ENCODE measurements at regions not wholly inside any gene's neighbourhood (a gene's known extent, or its start where the extent isn't known, plus 50 kb on each side); places are given as distances from the start of the nearest gene placed in this dataset.

GRCh38 chr11:134702827-134703226 is 290.8 kb upstream of the B3GAT1 start:
- Histone ChIP-seq H3K36me3 (replicated peaks in 1 of 2; ENCODE audit: control extremely low read depth in 1 of 2, control insufficient read depth in 1 of 2, extremely low read depth in 1 of 2, insufficient read depth in 2 of 2, low read length in 1 of 2) (no peaks in the 10 kb centered on the region), H3K9ac (ENCODE audit: low read length) (no peak overlapping the region), H3K9me3 (ENCODE audit: control extremely low read depth in 1 of 3, control insufficient read depth in 2 of 3, insufficient read depth in 1 of 3, low read length in 2 of 3) (peaks cover 0 to 3% (median 0%) of the 10 kb centered on the region in 3 donors), H3K27me3 (replicated peaks in 1 of 4; ENCODE audit: control extremely low read depth in 1 of 4, control insufficient read depth in 3 of 4, insufficient read depth in 4 of 4, low read length in 3 of 4) (no peaks in the 10 kb centered on the region), H3K4me1 (ENCODE audit: control insufficient read depth in 2 of 2, insufficient read depth in 2 of 2, low read length in 2 of 2) (no peaks in the 10 kb centered on the region), H3K4me3 (ENCODE audit: control extremely low read depth in 1 of 5, extremely low read depth in 1 of 5, insufficient read depth in 1 of 5, low read depth in 2 of 5, low read length in 4 of 5) (no peak overlapping the region), H2AFZ (ENCODE audit: insufficient read depth, low read depth, low read length, poor library complexity, severe bottlenecking) (no peak overlapping the region), H3K4me2 (replicated peaks; ENCODE audit: low read depth, low read length, poor library complexity, severe bottlenecking) (no peak overlapping the region), H3K27ac (ENCODE audit: low read length in 2 of 2) (no peak overlapping the region), H3K79me2 (ENCODE audit: control insufficient read depth, insufficient read depth, low read length) (no peaks in the 10 kb centered on the region), H4K20me1 (ENCODE audit: control insufficient read depth, insufficient read depth, low read length, poor library complexity, severe bottlenecking) (no peaks in the 10 kb centered on the region)
- H3K27ac Mint-ChIP-seq = no peak overlapping the region
- POLR2A ChIA-PET = no interaction called here
- H3K4me1 Mint-ChIP-seq = no peaks in the 10 kb centered on the region
- no peaks in the 10 kb centered on the region for H3K27me3 Mint-ChIP-seq
- ATAC-seq (ENCODE audit: low read depth) (no peak), DNase-seq (no peak)
- no peaks in the 10 kb centered on the region for H3K9me3 Mint-ChIP-seq (ENCODE audit: insufficient read depth)
- no peak for TF ChIP-seq CTCF (IDR thresholded peaks at IDR 0.05)
- TF ChIP-seq EZH2 (IDR thresholded peaks at IDR 0.05; ENCODE audit: borderline replicate concordance, insufficient read depth, low read depth, low read length, poor library complexity, severe bottlenecking) = no peak
- no peak overlapping the region for H3K4me3 Mint-ChIP-seq
- CTCF ChIA-PET = no interaction called here
- WGBS (ENCODE audit: insufficient coverage) = 93% methylated on average over 4 of the region's 5 CpGs
- intact Hi-C loops (cut with micrococcal nuclease) = no loop called here

GRCh38 chr11:134701564-134702165 is 289.6 kb upstream of the B3GAT1 start:
- Histone ChIP-seq H3K27me3 (replicated peaks in 1 of 4; ENCODE audit: control extremely low read depth in 1 of 4, control insufficient read depth in 3 of 4, insufficient read depth in 4 of 4, low read length in 3 of 4) (no peaks in the 10 kb centered on the region), H3K4me1 (ENCODE audit: control insufficient read depth in 2 of 2, insufficient read depth in 2 of 2, low read length in 2 of 2) (no peaks in the 10 kb centered on the region), H3K27ac (ENCODE audit: low read length in 2 of 2) (no peak overlapping the region), H3K9ac (ENCODE audit: low read length) (no peak overlapping the region), H3K36me3 (replicated peaks in 1 of 2; ENCODE audit: control extremely low read depth in 1 of 2, control insufficient read depth in 1 of 2, extremely low read depth in 1 of 2, insufficient read depth in 2 of 2, low read length in 1 of 2) (no peaks in the 10 kb centered on the region), H3K79me2 (ENCODE audit: control insufficient read depth, insufficient read depth, low read length) (no peaks in the 10 kb centered on the region), H4K20me1 (ENCODE audit: control insufficient read depth, insufficient read depth, low read length, poor library complexity, severe bottlenecking) (no peaks in the 10 kb centered on the region), H3K9me3 (ENCODE audit: control extremely low read depth in 1 of 3, control insufficient read depth in 2 of 3, insufficient read depth in 1 of 3, low read length in 2 of 3) (peaks cover 0 to 3% (median 0%) of the 10 kb centered on the region in 3 donors), H3K4me2 (replicated peaks; ENCODE audit: low read depth, low read length, poor library complexity, severe bottlenecking) (no peak overlapping the region), H3K4me3 (ENCODE audit: control extremely low read depth in 1 of 5, extremely low read depth in 1 of 5, insufficient read depth in 1 of 5, low read depth in 2 of 5, low read length in 4 of 5) (no peak overlapping the region), H2AFZ (ENCODE audit: insufficient read depth, low read depth, low read length, poor library complexity, severe bottlenecking) (no peak overlapping the region)
- POLR2A ChIA-PET = no interaction called here
- H3K27ac Mint-ChIP-seq = no peak overlapping the region
- no peak overlapping the region for H3K4me3 Mint-ChIP-seq
- ATAC-seq (ENCODE audit: low read depth) = no peak
- intact Hi-C loops (cut with micrococcal nuclease) = no loop called here
- no peaks in the 10 kb centered on the region for H3K9me3 Mint-ChIP-seq (ENCODE audit: insufficient read depth)
- TF ChIP-seq EZH2 (IDR thresholded peaks at IDR 0.05; ENCODE audit: borderline replicate concordance, insufficient read depth, low read depth, low read length, poor library complexity, severe bottlenecking) = no peak
- no peak for TF ChIP-seq CTCF (IDR thresholded peaks at IDR 0.05)
- CTCF ChIA-PET = no interaction called here
- no peak for DNase-seq
- H3K4me1 Mint-ChIP-seq = no peaks in the 10 kb centered on the region
- no peaks in the 10 kb centered on the region for H3K27me3 Mint-ChIP-seq
- WGBS (ENCODE audit: insufficient coverage) = 89% methylated on average over 18 of the region's 21 CpGs
